SJSA1 (cell line): ENCODE measurements at regions not wholly inside any gene's neighbourhood (a gene's known extent, or its start where the extent isn't known, plus 50 kb on each side); places are given as distances from the start of the nearest gene placed in this dataset.
"Not testable (repeated sequence)": the region's sequence is repeated elsewhere in the genome, so short reads cannot be mapped to it uniquely, and the experiment has no call there.

Source experiments
- DNase-seq, 2 experiments: peaks; one replicate each; pipeline ENCODE4 v3.0.0-alpha.2; 2015 to 2020; ENCODE audit warnings: low spot score in 2 of 2, low read depth in 1 of 2
- H3K27ac ChIP-seq: fragments of 250-450 bp; sonication (Bioruptor Pico); 2 replicates; pipeline ENCODE4 v1.5.1; 2020; ENCODE audit warnings: mild to moderate bottlenecking, moderate library complexity
- H3K27me3 ChIP-seq: fragments of 250-450 bp; sonication (Bioruptor Pico); replicated peaks from 2 replicates; pipeline ENCODE4 v1.5.1; 2020; ENCODE audit warnings: mild to moderate bottlenecking, moderate library complexity
- H3K36me3 ChIP-seq: fragments of 250-450 bp; sonication (Bioruptor Pico); 2 replicates; pipeline ENCODE4 v1.5.1; 2020; ENCODE audit warnings: mild to moderate bottlenecking
- H3K4me1 ChIP-seq: fragments of 250-450 bp; sonication (Bioruptor Pico); replicated peaks from 2 replicates; pipeline ENCODE4 v1.6.1; 2021; ENCODE audit warnings: mild to moderate bottlenecking
- H3K4me3 ChIP-seq: fragments of 250-450 bp; sonication (Bioruptor Pico); 2 replicates; pipeline ENCODE4 v1.5.1; 2020; ENCODE audit warnings: mild to moderate bottlenecking
- H3K9me3 ChIP-seq: fragments of 250-450 bp; sonication (Bioruptor Pico); replicated peaks from 2 replicates; pipeline ENCODE4 v1.5.1; 2020; ENCODE audit warnings: mild to moderate bottlenecking

- H3K4me1 ChIP-seq, result peaks cover 13% of the 10 kb centered on the region
- no peak for DNase-seq
- no peak overlapping the region for H3K27ac ChIP-seq
- no peak overlapping the region for H3K4me3 ChIP-seq
- no peaks in the 10 kb centered on the region for H3K36me3 ChIP-seq
- H3K27me3 ChIP-seq, result no peaks in the 10 kb centered on the region
- H3K9me3 ChIP-seq, result no peaks in the 10 kb centered on the region
Observed at GRCh38 chr2:173493874-173494273, 139.2 kb downstream of the CDCA7 start.

GRCh38 chr2:173496746-173497145, 142.1 kb downstream of the CDCA7 start:
- no peaks in the 10 kb centered on the region for H3K36me3 ChIP-seq
- no peaks in the 10 kb centered on the region for H3K27me3 ChIP-seq
- no peaks in the 10 kb centered on the region for H3K9me3 ChIP-seq
- H3K27ac ChIP-seq, result 0 out of 2 replicates have a peak overlapping the region, but pooled peaks have one; percentile 2
- peak overlapping the region; percentile 10 for H3K4me3 ChIP-seq
- peaks cover 13% of the 10 kb centered on the region for H3K4me1 ChIP-seq
- DNase-seq, result peak; percentile 55

GRCh38 chr2:173500953-173501352, 146.3 kb downstream of the CDCA7 start:
- Histone ChIP-seq H3K27ac (no peak overlapping the region), H3K4me3 (no peak overlapping the region), H3K4me1 (peaks cover 13% of the 10 kb centered on the region), H3K36me3 (no peaks in the 10 kb centered on the region), H3K27me3 (no peaks in the 10 kb centered on the region), H3K9me3 (no peaks in the 10 kb centered on the region)
- no peak for DNase-seq

GRCh38 chr2:173502296-173502695, 147.6 kb downstream of the CDCA7 start:
- no peak for DNase-seq
- Histone ChIP-seq H3K27ac (no peak overlapping the region), H3K9me3 (no peaks in the 10 kb centered on the region), H3K27me3 (no peaks in the 10 kb centered on the region), H3K4me1 (peaks cover 2% of the 10 kb centered on the region; the same call in 1 of the 2 replicates), H3K36me3 (no peaks in the 10 kb centered on the region), H3K4me3 (no peak overlapping the region)

- Histone ChIP-seq H3K4me1 (no peaks in the 10 kb centered on the region), H3K27ac (no peak overlapping the region), H3K36me3 (no peaks in the 10 kb centered on the region), H3K4me3 (no peak overlapping the region), H3K9me3 (no peaks in the 10 kb centered on the region), H3K27me3 (no peaks in the 10 kb centered on the region)
- DNase-seq, result no peak
Observed at GRCh38 chr2:173511357-173511756, 156.7 kb downstream of the CDCA7 start.

GRCh38 chr2:173511942-173512341, 157.3 kb downstream of the CDCA7 start:
- Histone ChIP-seq H3K27me3 (no peaks in the 10 kb centered on the region), H3K4me1 (no peaks in the 10 kb centered on the region), H3K27ac (no peak overlapping the region), H3K4me3 (no peak overlapping the region), H3K36me3 (no peaks in the 10 kb centered on the region), H3K9me3 (no peaks in the 10 kb centered on the region)
- DNase-seq, result no peak

- no peaks in the 10 kb centered on the region for H3K4me1 ChIP-seq
- H3K9me3 ChIP-seq, result no peaks in the 10 kb centered on the region
- no peaks in the 10 kb centered on the region for H3K27me3 ChIP-seq
- H3K4me3 ChIP-seq, result no peak overlapping the region
- DNase-seq, result no peak
- H3K36me3 ChIP-seq, result no peaks in the 10 kb centered on the region
- H3K27ac ChIP-seq, result no peak overlapping the region
Observed at GRCh38 chr2:173513107-173513727, 158.5 kb downstream of the CDCA7 start.

GRCh38 chr2:173520918-173521317, 166.2 kb downstream of the CDCA7 start:
- no peaks in the 10 kb centered on the region for H3K9me3 ChIP-seq
- no peak overlapping the region for H3K4me3 ChIP-seq
- no peaks in the 10 kb centered on the region for H3K4me1 ChIP-seq
- no peaks in the 10 kb centered on the region for H3K36me3 ChIP-seq
- no peak for DNase-seq
- H3K27ac ChIP-seq, result no peak overlapping the region
- H3K27me3 ChIP-seq, result no peaks in the 10 kb centered on the region

GRCh38 chr2:173521450-173522192, 166.9 kb downstream of the CDCA7 start:
- DNase-seq, result no peak
- Histone ChIP-seq H3K27ac (no peak overlapping the region), H3K9me3 (no peaks in the 10 kb centered on the region), H3K4me3 (no peak overlapping the region), H3K27me3 (no peaks in the 10 kb centered on the region), H3K36me3 (no peaks in the 10 kb centered on the region), H3K4me1 (no peaks in the 10 kb centered on the region)

- H3K27me3 ChIP-seq, result no peaks in the 10 kb centered on the region
- H3K9me3 ChIP-seq, result no peaks in the 10 kb centered on the region
- H3K36me3 ChIP-seq, result no peaks in the 10 kb centered on the region
- no peak for DNase-seq
- no peak overlapping the region for H3K27ac ChIP-seq
- H3K4me1 ChIP-seq, result no peaks in the 10 kb centered on the region
- H3K4me3 ChIP-seq, result no peak overlapping the region
Observed at GRCh38 chr2:173523497-173523896, 168.8 kb downstream of the CDCA7 start.

- Histone ChIP-seq H3K36me3 (no peaks in the 10 kb centered on the region), H3K4me1 (no peaks in the 10 kb centered on the region), H3K9me3 (no peaks in the 10 kb centered on the region), H3K27ac (no peak overlapping the region), H3K27me3 (no peaks in the 10 kb centered on the region), H3K4me3 (no peak overlapping the region)
- DNase-seq, result no peak
Observed at GRCh38 chr2:173524256-173524955, 169.7 kb downstream of the CDCA7 start.

- H3K36me3 ChIP-seq, H3K9me3 ChIP-seq, H3K4me1 ChIP-seq, DNase-seq, H3K27ac ChIP-seq, H3K27me3 ChIP-seq, H3K4me3 ChIP-seq: not testable (repeated sequence)
Observed at GRCh38 chr2:173532732-173533531, 178.3 kb downstream of the CDCA7 start.

- H3K4me1 ChIP-seq, result no peaks in the 10 kb centered on the region
Observed at GRCh38 chr2:173537694-173538093, 183.0 kb downstream of the CDCA7 start.

More at GRCh38 chr2:173537694-173538093, 183.0 kb downstream of the CDCA7 start:
- Histone ChIP-seq H3K27ac (no peak overlapping the region), H3K4me3 (no peak overlapping the region), H3K27me3 (no peaks in the 10 kb centered on the region; the same call in 1 of the 2 replicates), H3K36me3 (no peaks in the 10 kb centered on the region), H3K9me3 (no peaks in the 10 kb centered on the region)
- DNase-seq, result no peak
